A549 (cell line): ENCODE measurements at regions not wholly inside any gene's neighbourhood (a gene's known extent, or its start where the extent isn't known, plus 50 kb on each side); places are given as distances from the start of the nearest gene placed in this dataset.

Experiments
- ATAC-seq, 2 experiments: fragments of 200-7000 bp in 1 of 2; fragments of >200 bp in 1 of 2; cut with Nextera tagmentation in 1 of 2; cut with Tn5 transposase in 1 of 2; 3 replicates each; pipeline versions ENCODE4 v1.8.0 to v1.9.1; 2018 to 2020; ENCODE audit warnings: mild to moderate bottlenecking in 1 of 2, moderate library complexity in 1 of 2
- CTCF ChIA-PET: fragments of 300-600 bp; sonication (Branson Sonifier 250); formaldehyde crosslinking; extraction: SDS; loops from one replicate; lab custom pipeline; 2021; ENCODE audit warnings: antibody characterized with exemption, inconsistent platforms; lab: Yijun Ruan, JAX
- POLR2A ChIA-PET: fragments of 350-600 bp; formaldehyde crosslinking; extraction: SDS; loops from one replicate; lab custom pipeline; 2021; ENCODE audit warnings: antibody characterized with exemption, inconsistent platforms; lab: Yijun Ruan, JAX
- DNase-seq, 2 experiments: peaks; one replicate each; pipeline versions ENCODE4 v3.0.0 to v3.0.0-alpha.2; 2011 to 2016; ENCODE audit warnings: low read depth in 1 of 2, low spot score in 1 of 2
- FAIRE-seq: peaks from 2 replicates; lab custom pipeline; 2011; peaks lifted over from hg19 to GRCh38; lab: Jason Lieb, UNC
- H3K27ac ChIP-seq, 2 experiments: fragments of >200 bp; sonication (Bioruptor Twin); formaldehyde crosslinking; 3 replicates each; pipeline ENCODE4 v1.5.1; 2016 to 2017
- H3K4me1 ChIP-seq: fragments of >200 bp; sonication (Bioruptor Twin); formaldehyde crosslinking; 3 replicates; pipeline ENCODE4 v1.6.1; 2016
- H3K4me2 ChIP-seq: fragments of >200 bp; sonication (Bioruptor Twin); formaldehyde crosslinking; 3 replicates; pipeline ENCODE4 v1.6.1; 2016
- H3K4me3 ChIP-seq: fragments of >200 bp; sonication (Bioruptor Twin); formaldehyde crosslinking; 3 replicates; pipeline ENCODE4 v1.5.1; 2016
- H3K9me3 ChIP-seq: fragments of >200 bp; sonication (Bioruptor Twin); formaldehyde crosslinking; 3 replicates; pipeline ENCODE4 v1.6.1; 2016
- BCL3 ChIP-seq: fragments of >200 bp; sonication (Bioruptor Twin); formaldehyde crosslinking; IDR thresholded peaks from 3 replicates; pipeline ENCODE4 v1.6.1; 2016
- BHLHE40 ChIP-seq: IDR thresholded peaks from 2 replicates; pipeline ENCODE4 v1.6.1; 2012; ENCODE audit warnings: low read depth, low read length, inconsistent platforms
- CHD4 ChIP-seq: fragments of 200-600 bp; sonication (generic); IDR thresholded peaks from 2 replicates; pipeline ENCODE4 v1.6.1; 2016; ENCODE audit warnings: antibody characterized with exemption, mild to moderate bottlenecking, borderline replicate concordance
- GATA3 ChIP-seq: IDR thresholded peaks from 2 replicates; pipeline ENCODE4 v1.6.1; 2012; ENCODE audit warnings: borderline replicate concordance
- HDAC2 ChIP-seq: fragments of 200-600 bp; sonication (generic); IDR thresholded peaks from 2 replicates; pipeline ENCODE4 v1.6.1; 2016
- HMGXB4 ChIP-seq: fragments of 250-450 bp; sonication (Bioruptor Pico); IDR thresholded peaks from 2 replicates; pipeline ENCODE4 v1.5.0; 2021; ENCODE audit warnings: mild to moderate bottlenecking, moderate library complexity, borderline replicate concordance
- HOXA7 ChIP-seq: fragments of 250-450 bp; sonication (Bioruptor Pico); IDR thresholded peaks from 2 replicates; pipeline ENCODE4 v1.5.0; 2020; ENCODE audit warnings: mild to moderate bottlenecking, moderate library complexity
- HOXB13 ChIP-seq: fragments of 250-450 bp; sonication (Bioruptor Pico); IDR thresholded peaks from 2 replicates; pipeline ENCODE4 v1.5.0; 2020; ENCODE audit warnings: low read depth, mild to moderate bottlenecking, moderate library complexity
- KDM5A ChIP-seq: fragments of 200-600 bp; sonication (generic); IDR thresholded peaks from 2 replicates; pipeline ENCODE4 v1.6.1; 2016; ENCODE audit warnings: antibody characterized with exemption, mild to moderate bottlenecking
- MAX ChIP-seq: IDR thresholded peaks from 2 replicates; pipeline ENCODE4 v1.6.1; 2012
- NFE2L2 ChIP-seq: fragments of 150-350 bp; conservative IDR thresholded peaks from 2 replicates; pipeline ENCODE4 v1.6.1; 2014; ENCODE audit warnings: low read length
- POLR2A ChIP-seq: IDR thresholded peaks from 2 replicates; pipeline ENCODE4 v1.6.1; 2012; ENCODE audit warnings: mild to moderate bottlenecking, low read length
- RCOR1 ChIP-seq: fragments of 150-350 bp; IDR thresholded peaks from 2 replicates; pipeline ENCODE4 v1.6.1; 2014; ENCODE audit warnings: antibody characterized with exemption, low read length, low read depth
- SMC3 ChIP-seq: fragments of >200 bp; sonication (Bioruptor Twin); formaldehyde crosslinking; IDR thresholded peaks from 3 replicates; pipeline ENCODE4 v1.6.1; 2018; ENCODE audit warnings: inconsistent platforms
- SREBF2 ChIP-seq: fragments of 450-650 bp; IDR thresholded peaks from 2 replicates; pipeline ENCODE4 v1.6.1; 2014; ENCODE audit warnings: mild to moderate bottlenecking, moderate library complexity
- TP53 ChIP-seq: fragments of 250-450 bp; sonication (Bioruptor Pico); IDR thresholded peaks from 2 replicates; pipeline ENCODE4 v1.5.0; 2021; ENCODE audit warnings: mild to moderate bottlenecking, moderate library complexity
- USF2 ChIP-seq: fragments of 450-650 bp; IDR thresholded peaks from 2 replicates; pipeline ENCODE4 v1.6.1; 2014; ENCODE audit warnings: antibody characterized with exemption
- ZC3H11A ChIP-seq: fragments of 450-650 bp; IDR thresholded peaks from 2 replicates; pipeline ENCODE4 v1.6.1; 2014; ENCODE audit warnings: antibody characterized with exemption, mild to moderate bottlenecking
- ZFP36 ChIP-seq: fragments of 450-650 bp; IDR thresholded peaks from 2 replicates; pipeline ENCODE4 v1.6.1; 2014; ENCODE audit warnings: borderline replicate concordance; ENCODE audit not compliant: partially characterized antibody
- ZNF302 ChIP-seq: fragments of 250-450 bp; sonication (Bioruptor Pico); IDR thresholded peaks from 2 replicates; pipeline ENCODE4 v1.9.0; 2021; ENCODE audit warnings: inconsistent platforms, mild to moderate bottlenecking, moderate library complexity
- ZSCAN20 ChIP-seq: fragments of 250-450 bp; sonication (Bioruptor Pico); IDR thresholded peaks from 2 replicates; pipeline ENCODE4 v1.8.0; 2022; ENCODE audit warnings: mild to moderate bottlenecking, moderate library complexity
- WGBS: methylation state at CpG from one replicate; pipeline ENCODE4 v1.1.6; 2017; ENCODE audit errors: missing lambda C conversion rate; 5-methylcytosine and 5-hydroxymethylcytosine counted together

- no peak overlapping the region for H3K4me3 ChIP-seq
- CTCF ChIA-PET = no interaction called here
- H3K27ac ChIP-seq = no peak overlapping the region
- FAIRE-seq (no peak), ATAC-seq (no peak), DNase-seq (no peak)
- no peak for TF ChIP-seq HOXB13 (CRISPR knock-in tag)
- no peak for TF ChIP-seq BCL3
- no peak for TF ChIP-seq BHLHE40
- no peak for TF ChIP-seq MAX
- TF ChIP-seq HDAC2 = no peak
- TF ChIP-seq CHD4 = no peak
- no peak for TF ChIP-seq TP53 (CRISPR knock-in tag)
- no peak for TF ChIP-seq HOXA7 (CRISPR knock-in tag)
- no peak for TF ChIP-seq SREBF2
- POLR2A ChIA-PET = no interaction called here
- H3K9me3 ChIP-seq = no peaks in the 10 kb centered on the region
- no peak overlapping the region for H3K4me2 ChIP-seq
- H3K4me1 ChIP-seq = no peaks in the 10 kb centered on the region
These were observed 104.6 kb upstream of the HTR1E start for GRCh38 chr6:86832686-86833085.

GRCh38 chr6:86825436-86825835, 111.9 kb upstream of the HTR1E start:
- FAIRE-seq = no peak
- Histone ChIP-seq H3K9me3 (no peaks in the 10 kb centered on the region), H3K4me2 (no peak overlapping the region), H3K27ac (no peak overlapping the region), H3K4me3 (no peak overlapping the region), H3K4me1 (no peaks in the 10 kb centered on the region)
- no peak for DNase-seq
- no peak for ATAC-seq
- 16% methylated on average over 3 of the region's 3 CpGs for WGBS
- ChIA-PET POLR2A (no interaction called here), CTCF (no interaction called here)
- TF ChIP-seq BHLHE40 (no peak), ZC3H11A (no peak), RCOR1 (no peak)

- ATAC-seq = no peak
- CTCF ChIA-PET = no interaction called here
- H3K27ac ChIP-seq = no peak overlapping the region
- POLR2A ChIA-PET = no interaction called here
- no peak overlapping the region for H3K4me2 ChIP-seq
- TF ChIP-seq NFE2L2 (no peak), KDM5A (no peak), ZSCAN20 (CRISPR knock-in tag) (no peak), BCL3 (no peak), ZFP36 (no peak), GATA3 (no peak), ZNF302 (CRISPR knock-in tag) (no peak), POLR2A (no peak), SMC3 (no peak), HMGXB4 (CRISPR knock-in tag) (no peak), USF2 (no peak)
- TF ChIP-seq, all 56 proteins: peak for 0
- Histone ChIP-seq H3K4me1 (no peaks in the 10 kb centered on the region), H3K9me3 (no peaks in the 10 kb centered on the region), H3K4me3 (no peak overlapping the region)
- DNase-seq (no peak), FAIRE-seq (no peak)
These were observed 114.6 kb upstream of the HTR1E start for GRCh38 chr6:86822747-86823146.
